DOHH2 (cell line): ENCODE measurements at regions not wholly inside any gene's neighbourhood (a gene's known extent, or its start where the extent isn't known, plus 50 kb on each side); places are given as distances from the start of the nearest gene placed in this dataset.

Experiments used
- H3F3A ChIP-seq: fragments of 200-600 bp; sonication (generic), shearing (Covaris generic); 2 replicates; pipeline ENCODE4 v1.6.0; 2016; ENCODE audit warnings: antibody characterized with exemption, mild to moderate bottlenecking; ENCODE audit not compliant: control insufficient read depth, insufficient read depth
- H3K27ac ChIP-seq: fragments of 200-600 bp; sonication (generic); 2 replicates; pipeline ENCODE4 v1.5.1; 2014; ENCODE audit warnings: low read depth, mild to moderate bottlenecking, low read length, moderate library complexity
- H3K27me3 ChIP-seq: fragments of 200-600 bp; sonication (generic); 2 replicates; pipeline ENCODE4 v1.6.1; 2014; ENCODE audit warnings: mild to moderate bottlenecking, low read length, mixed read lengths; ENCODE audit not compliant: control insufficient read depth
- H3K36me3 ChIP-seq: fragments of 200-600 bp; sonication (generic); 2 replicates; pipeline ENCODE4 v1.6.1; 2014; ENCODE audit warnings: mild to moderate bottlenecking, low read length, moderate library complexity, mixed read lengths; ENCODE audit not compliant: control insufficient read depth
- H3K4me1 ChIP-seq: fragments of 200-600 bp; sonication (generic); 2 replicates; pipeline ENCODE4 v1.6.1; 2014; ENCODE audit warnings: mild to moderate bottlenecking, low read length, mixed read lengths; ENCODE audit not compliant: control insufficient read depth
- H3K4me2 ChIP-seq: fragments of 200-600 bp; sonication (generic); 2 replicates; pipeline ENCODE4 v1.6.0; 2014; ENCODE audit warnings: mild to moderate bottlenecking, low read length, moderate library complexity
- H3K4me3 ChIP-seq: fragments of 200-600 bp; sonication (generic); 2 replicates; pipeline ENCODE4 v1.5.1; 2014; ENCODE audit warnings: mild to moderate bottlenecking, low read length, mixed read lengths
- H3K79me2 ChIP-seq: fragments of 200-600 bp; sonication (generic); 2 replicates; pipeline ENCODE4 v1.6.1; 2014; ENCODE audit warnings: mild to moderate bottlenecking, low read length, mixed read lengths; ENCODE audit not compliant: control insufficient read depth
- H3K9me2 ChIP-seq: fragments of 200-600 bp; sonication (generic); replicated peaks from 2 replicates; pipeline ENCODE4 v1.6.1; 2014; ENCODE audit warnings: mild to moderate bottlenecking, low read length, mixed read lengths; ENCODE audit not compliant: control insufficient read depth
- H3K9me3 ChIP-seq: fragments of 200-600 bp; sonication (generic); 2 replicates; pipeline ENCODE4 v1.6.1; 2014; ENCODE audit warnings: antibody characterized with exemption, low read length, mixed read lengths; ENCODE audit not compliant: control insufficient read depth, insufficient read depth
- H4K20me1 ChIP-seq: fragments of 200-600 bp; sonication (generic); 2 replicates; pipeline ENCODE4 v1.6.0; 2014; ENCODE audit warnings: low read depth, mild to moderate bottlenecking, antibody characterized with exemption, low read length, moderate library complexity; ENCODE audit not compliant: control insufficient read depth, insufficient read depth
- EZH2phosphoT487 ChIP-seq: fragments of 200-600 bp; sonication (generic); IDR thresholded peaks from 2 replicates; pipeline ENCODE4 v1.6.1; 2017; ENCODE audit warnings: borderline replicate concordance, mild to moderate bottlenecking, antibody characterized with exemption, low read length, moderate library complexity, mixed read lengths
- TF ChIP-seq, protein P1 (sequence below): fragments of 200-600 bp; sonication (generic); IDR thresholded peaks from one replicate; pipeline ENCODE4 v1.5.1; 2014; ENCODE audit warnings: antibody characterized with exemption, mild to moderate bottlenecking, low read depth, low read length; ENCODE audit not compliant: poor library complexity, severe bottlenecking

DNA sequence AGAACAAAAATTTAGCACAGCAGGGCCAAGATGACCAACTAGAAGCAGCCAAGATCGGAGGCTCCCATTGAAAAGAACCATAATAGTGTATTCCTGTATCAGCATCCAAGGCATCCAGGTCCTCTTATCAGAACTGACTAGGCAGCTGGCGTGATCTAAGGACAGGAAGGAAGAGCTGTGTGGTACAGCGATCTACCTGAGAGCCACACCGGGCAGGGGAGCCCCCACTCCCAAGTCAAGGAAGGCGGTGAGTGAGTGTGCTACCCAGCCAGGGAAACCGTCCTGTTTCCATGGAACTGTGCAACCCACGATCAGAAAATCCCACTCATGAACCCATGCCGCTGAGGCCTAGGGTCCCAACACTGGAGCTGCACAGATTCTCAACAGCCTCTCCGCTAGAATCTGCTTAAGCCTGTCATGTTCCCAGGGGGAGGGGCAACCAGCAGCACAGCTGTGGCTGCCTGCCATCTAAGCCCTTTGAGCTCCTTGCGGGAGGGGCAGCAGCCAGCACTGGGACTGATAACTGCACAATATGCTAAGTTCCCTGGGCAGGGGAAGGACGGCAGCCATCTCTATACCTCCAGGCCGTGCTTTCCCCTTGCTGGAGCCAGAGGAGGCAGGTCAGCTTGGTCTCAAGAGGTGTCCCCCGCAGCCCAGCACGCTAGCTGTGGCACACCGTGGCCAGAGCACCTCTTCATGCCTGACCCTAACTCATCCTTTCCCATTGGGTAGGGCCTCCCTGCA, 213.0 kb upstream of the SMIM30 start:
- TF ChIP-seq, protein P1, sequence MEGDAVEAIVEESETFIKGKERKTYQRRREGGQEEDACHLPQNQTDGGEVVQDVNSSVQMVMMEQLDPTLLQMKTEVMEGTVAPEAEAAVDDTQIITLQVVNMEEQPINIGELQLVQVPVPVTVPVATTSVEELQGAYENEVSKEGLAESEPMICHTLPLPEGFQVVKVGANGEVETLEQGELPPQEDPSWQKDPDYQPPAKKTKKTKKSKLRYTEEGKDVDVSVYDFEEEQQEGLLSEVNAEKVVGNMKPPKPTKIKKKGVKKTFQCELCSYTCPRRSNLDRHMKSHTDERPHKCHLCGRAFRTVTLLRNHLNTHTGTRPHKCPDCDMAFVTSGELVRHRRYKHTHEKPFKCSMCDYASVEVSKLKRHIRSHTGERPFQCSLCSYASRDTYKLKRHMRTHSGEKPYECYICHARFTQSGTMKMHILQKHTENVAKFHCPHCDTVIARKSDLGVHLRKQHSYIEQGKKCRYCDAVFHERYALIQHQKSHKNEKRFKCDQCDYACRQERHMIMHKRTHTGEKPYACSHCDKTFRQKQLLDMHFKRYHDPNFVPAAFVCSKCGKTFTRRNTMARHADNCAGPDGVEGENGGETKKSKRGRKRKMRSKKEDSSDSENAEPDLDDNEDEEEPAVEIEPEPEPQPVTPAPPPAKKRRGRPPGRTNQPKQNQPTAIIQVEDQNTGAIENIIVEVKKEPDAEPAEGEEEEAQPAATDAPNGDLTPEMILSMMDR, result no peak
- TF ChIP-seq EZH2phosphoT487, result no peak
- Histone ChIP-seq H3K9me3 (0 out of 2 replicates have a peak, but pooled peaks cover 5% of the 10 kb centered on the region), H3K36me3 (no peaks in the 10 kb centered on the region), H3F3A (no peaks in the 10 kb centered on the region), H3K27me3 (no peaks in the 10 kb centered on the region), H3K4me3 (no peak overlapping the region), H3K9me2 (no peaks in the 10 kb centered on the region), H3K27ac (no peak overlapping the region), H3K4me2 (no peak overlapping the region), H3K79me2 (no peaks in the 10 kb centered on the region), H3K4me1 (no peaks in the 10 kb centered on the region), H4K20me1 (no peaks in the 10 kb centered on the region)

DNA sequence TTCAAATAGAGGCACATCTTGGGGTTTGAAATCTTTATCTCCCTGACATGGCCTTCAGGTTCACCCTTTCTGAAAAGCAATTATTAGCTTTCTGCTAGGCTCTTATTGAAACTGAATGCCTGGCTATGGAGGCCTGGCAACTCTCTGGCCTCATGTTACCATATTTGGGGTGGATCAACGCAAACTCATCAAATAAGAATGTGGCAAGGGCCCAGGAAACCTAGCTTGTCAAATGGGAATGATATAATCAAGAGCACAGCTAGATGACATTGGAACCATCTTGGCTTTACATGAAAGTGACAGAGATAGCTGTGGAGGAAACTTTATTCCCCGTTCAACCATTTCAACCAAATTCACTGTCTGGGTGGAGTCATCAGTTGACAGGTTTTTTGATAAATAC, 202.8 kb upstream of the SMIM30 start:
- Histone ChIP-seq H3K4me1 (no peaks in the 10 kb centered on the region), H3F3A (no peaks in the 10 kb centered on the region), H3K9me2 (no peaks in the 10 kb centered on the region), H3K4me2 (no peak overlapping the region), H3K9me3 (no peaks in the 10 kb centered on the region), H3K4me3 (no peak overlapping the region), H4K20me1 (no peaks in the 10 kb centered on the region), H3K79me2 (no peaks in the 10 kb centered on the region), H3K36me3 (no peaks in the 10 kb centered on the region), H3K27me3 (no peaks in the 10 kb centered on the region), H3K27ac (no peak overlapping the region)
- no peak for TF ChIP-seq EZH2phosphoT487
- TF ChIP-seq, protein P1, result no peak

GRCh38 chr7:113320419-113320818, 202.1 kb upstream of the SMIM30 start:
- no peaks in the 10 kb centered on the region for H3F3A ChIP-seq
- no peak overlapping the region for H3K27ac ChIP-seq
- no peaks in the 10 kb centered on the region for H3K4me1 ChIP-seq
- no peak overlapping the region for H3K4me2 ChIP-seq
- no peaks in the 10 kb centered on the region for H3K27me3 ChIP-seq
- no peaks in the 10 kb centered on the region for H3K9me2 ChIP-seq
- H4K20me1 ChIP-seq, result no peaks in the 10 kb centered on the region
- no peak overlapping the region for H3K4me3 ChIP-seq
- no peaks in the 10 kb centered on the region for H3K79me2 ChIP-seq
- H3K9me3 ChIP-seq, result no peaks in the 10 kb centered on the region
- no peaks in the 10 kb centered on the region for H3K36me3 ChIP-seq
- TF ChIP-seq EZH2phosphoT487, result no peak
- TF ChIP-seq, protein P1, result no peak
